Heart right ventricle (tissue), 16 donors: ENCODE measurements at regions not wholly inside any gene's neighbourhood (a gene's known extent, or its start where the extent isn't known, plus 50 kb on each side); places are given as distances from the start of the nearest gene placed in this dataset.

ENCODE experiments used
- ATAC-seq, 8 donors: fragments of 200-7000 bp; cut with Tn5 transposase; one replicate each; pipeline ENCODE4 v1.9.1; 2020; ENCODE audit warnings: mild to moderate bottlenecking in 8 of 8, moderate library complexity in 8 of 8, moderate number of reproducible peaks in 1 of 8
- DNase-seq, 2 donors: peaks; one replicate each; pipeline ENCODE4 v3.0.0-alpha.2; 2020
- H3K27ac ChIP-seq, 10 donors: fragments of 200-600 bp; sonication (generic) in 2 of 10; one replicate each; pipeline versions ENCODE4 v1.5.0 to v1.8.0; 2020 to 2022; ENCODE audit warnings: mild to moderate bottlenecking in 3 of 10
- H3K27me3 ChIP-seq, 7 donors: fragments of 200-600 bp; one replicate each; pipeline ENCODE4 v1.8.0; 2021 to 2022; ENCODE audit warnings: mild to moderate bottlenecking in 2 of 7
- H3K36me3 ChIP-seq, 9 donors: fragments of 200-600 bp; sonication (generic) in 1 of 9; one replicate each; pipeline versions ENCODE4 v1.5.0 to v1.8.0; 2020 to 2022; ENCODE audit warnings: mild to moderate bottlenecking in 2 of 9
- H3K4me1 ChIP-seq, 9 donors: fragments of 200-600 bp; sonication (generic) in 1 of 9; one replicate each; pipeline versions ENCODE4 v1.5.0 to v1.8.0; 2020 to 2022; ENCODE audit warnings: mild to moderate bottlenecking in 4 of 9
- H3K4me3 ChIP-seq, 10 donors: fragments of 200-600 bp; sonication (generic) in 2 of 10; one replicate each; pipeline versions ENCODE4 v1.5.0 to v1.8.0; 2020 to 2022; ENCODE audit warnings: mild to moderate bottlenecking in 7 of 10, moderate library complexity in 2 of 10
- H3K9me3 ChIP-seq, 11 donors: fragments of 200-600 bp in 10 of 11; sonication (generic) in 2 of 11; one replicate each; pipeline versions ENCODE4 v1.5.0 to v1.8.0; 2013 to 2022; ENCODE audit warnings: mild to moderate bottlenecking in 2 of 11, control low read depth in 1 of 11, moderate library complexity in 1 of 11
- CTCF ChIP-seq, 9 donors: fragments of 200-600 bp; sonication (generic) in 2 of 9; IDR thresholded peaks; one replicate each; pipeline versions ENCODE4 v1.5.0 to v1.8.0; 2021 to 2022; ENCODE audit warnings: antibody characterized with exemption in 9 of 9, mild to moderate bottlenecking in 5 of 9, moderate library complexity in 1 of 9
- WGBS, 2 donors: extraction: QIAGEN DNeasy Blood & Tissue Kit; methylation state at CpG; one replicate each; pipeline ENCODE4 v1.1.7; 2013; ENCODE audit warnings: inconsistent platforms in 1 of 2; 5-methylcytosine and 5-hydroxymethylcytosine counted together
- intact Hi-C, 10 donors: fragments of 100-400 bp; cut with DNase I; formaldehyde crosslinking; loops; one replicate each; pipeline versions ENCODE4 v1.11.1 to v1.14.2; 2022
- donor health status: Arrhythmogenic right ventricular cardiomyopathy.
- donor health status: ischemic (EF 13 %, LVEDD 7.1; RV severe dilation, severe dysfunction).
- donor health status: healthy with polysubstance abuse.
- donor health status: DM: no; HTN: yes; CAD: no.
- donor health status: DM: no; HTN: no; CAD: no.
- donor health status: ischemic (EF 25% LVEDD 6.9; RV normal size, moderate dysfunction).
- donor health status: ischemic (EF 25% LVEDD 5.7; RV mildly dilated, moderate dysfunction).
- donor health status: healthy.
- donor health status: DM: yes; HTN: yes; CAD: no.
- donor health status: Ischemic cardiomyopathy.
- donor health status: ischemic (EF 35%, LVEDD 5.7; RV mildly dilated, moderate dysfunction).
- donor health status: nonischemic (EF 11% LVEDD 7.7; RV severe dilation, severe dysfunction).
- donor health status: DM: yes; HTN: yes; CAD: no.
- donor health status: PGD.
- donor health status: ischemic (EF 29% LVEDD 5.4; RV normal size, mild dysfunction).
- donor health status: nonischemic (EF 23%, LVEDD 6.1; RV moderate dilation, normal function).

GRCh38 chr14:85437148-85437547 lies 92.8 kb upstream of the FLRT2 start:
- no peak for ATAC-seq
- peaks cover 0 to 9% (median 0%) of the 10 kb centered on the region in 9 donors for H3K4me1 ChIP-seq
- DNase-seq = no peak
- WGBS, 2 donors = 96 to 98% methylated on average over 1 of the region's 1 CpG
- H3K4me3 ChIP-seq = no peak overlapping the region
- peaks cover 0 to 3% (median 0%) of the 10 kb centered on the region in 11 donors for H3K9me3 ChIP-seq
- no peaks in the 10 kb centered on the region for H3K27me3 ChIP-seq
- no peak overlapping the region for H3K27ac ChIP-seq
- intact Hi-C loops = no loop called here
- TF ChIP-seq CTCF (IDR thresholded peaks at IDR 0.05) = no peak
- H3K36me3 ChIP-seq = no peaks in the 10 kb centered on the region

- peaks cover 0 to 9% (median under 1%) of the 10 kb centered on the region in 9 donors for H3K4me1 ChIP-seq
- intact Hi-C loops = no loop called here
- peak in 1 of 8 donors; percentile 27 for ATAC-seq
- no peak for DNase-seq
- no peaks in the 10 kb centered on the region for H3K36me3 ChIP-seq
- peaks cover 0 to 3% (median 0%) of the 10 kb centered on the region in 11 donors for H3K9me3 ChIP-seq
- 95 to 97% methylated on average over 13 of the region's 13 CpGs for WGBS, 2 donors
- H3K4me3 ChIP-seq = no peak overlapping the region
- TF ChIP-seq CTCF (IDR thresholded peaks at IDR 0.05) = no peak
- H3K27ac ChIP-seq = peak overlapping the region in 4 of 10 donors; percentile 12 to 38 (median 27)
- H3K27me3 ChIP-seq = no peaks in the 10 kb centered on the region
Measured at GRCh38 chr14:85438001-85438400, 91.9 kb upstream of the FLRT2 start.

GRCh38 chr14:85438481-85438942 lies 91.4 kb upstream of the FLRT2 start:
- no peak for DNase-seq
- H3K4me1 ChIP-seq = peaks cover 0 to 9% (median 5%) of the 10 kb centered on the region in 9 donors
- intact Hi-C loops = no loop called here
- peak in 5 of 8 donors; percentile 17 to 55 (median 34) for ATAC-seq
- H3K9me3 ChIP-seq = peaks cover 0 to 3% (median 0%) of the 10 kb centered on the region in 11 donors
- no peaks in the 10 kb centered on the region for H3K27me3 ChIP-seq
- peak overlapping the region in 4 of 10 donors; percentile 12 to 38 (median 27) for H3K27ac ChIP-seq
- WGBS, 2 donors = 86 to 92% methylated on average over 4 of the region's 4 CpGs
- no peak for TF ChIP-seq CTCF (IDR thresholded peaks at IDR 0.05)
- H3K4me3 ChIP-seq = no peak overlapping the region
- no peaks in the 10 kb centered on the region for H3K36me3 ChIP-seq

GRCh38 chr14:85439696-85440328 lies 90.1 kb upstream of the FLRT2 start:
- Histone ChIP-seq H3K27ac (peak overlapping the region in 2 of 10 donors; percentile 1 to 9), H3K36me3 (no peaks in the 10 kb centered on the region), H3K9me3 (peaks cover 0 to 3% (median 0%) of the 10 kb centered on the region in 11 donors), H3K4me1 (peaks cover 0 to 9% (median 5%) of the 10 kb centered on the region in 9 donors), H3K27me3 (no peaks in the 10 kb centered on the region), H3K4me3 (no peak overlapping the region)
- no peak for TF ChIP-seq CTCF (IDR thresholded peaks at IDR 0.05)
- WGBS, 2 donors = 49 to 61% methylated on average over 4 of the region's 4 CpGs
- DNase-seq (no peak), ATAC-seq (peak in 3 of 8 donors; percentile 33 to 55 (median 39))
- intact Hi-C loops = no loop called here
